ENCODE measurements at regions not wholly inside any gene's neighbourhood (a gene's known extent, or its start where the extent isn't known, plus 50 kb on each side); places are given as distances from the start of the nearest gene placed in this dataset.

GRCh38 chr20:21900431-21900830 lies 195.0 kb downstream of the PAX1 start:
- H3K27me3 ChIP-seq (ENCODE audit: low read depth), result no peaks in the 10 kb centered on the region
- no peaks in the 10 kb centered on the region for H3K4me1 ChIP-seq
- no peak overlapping the region for H3K4me3 ChIP-seq
- no peaks in the 10 kb centered on the region for H3K9me3 ChIP-seq
- in situ Hi-C loops (cut with MboI; ENCODE audit: low sequenced_read_pairs), result no loop called here
- DNase-seq (ENCODE audit: low spot score in 2 of 2), result no peak
- H3K36me3 ChIP-seq (replicated peaks), result no peaks in the 10 kb centered on the region

GRCh38 chr20:21874921-21875320 lies 169.5 kb downstream of the PAX1 start:
- Histone ChIP-seq H3K4me3 (no peak overlapping the region), H3K9me3 (no peaks in the 10 kb centered on the region), H3K27me3 (ENCODE audit: low read depth) (no peaks in the 10 kb centered on the region), H3K36me3 (replicated peaks) (no peaks in the 10 kb centered on the region), H3K4me1 (no peaks in the 10 kb centered on the region)
- DNase-seq (ENCODE audit: low spot score in 2 of 2), result no peak
- in situ Hi-C loops (cut with MboI; ENCODE audit: low sequenced_read_pairs), result no loop called here

- H3K4me3 ChIP-seq, result no peak overlapping the region
- H3K36me3 ChIP-seq (replicated peaks), result no peaks in the 10 kb centered on the region
- in situ Hi-C loops (cut with MboI; ENCODE audit: low sequenced_read_pairs), result no loop called here
Measured at GRCh38 chr20:21874127-21874526, 168.7 kb downstream of the PAX1 start.

GRCh38 chr20:21873291-21873690 lies 167.8 kb downstream of the PAX1 start:
- no peak overlapping the region for H3K4me3 ChIP-seq

More at GRCh38 chr20:21874127-21874526, 168.7 kb downstream of the PAX1 start:
- H3K27me3 ChIP-seq (ENCODE audit: low read depth), result no peaks in the 10 kb centered on the region
- H3K4me1 ChIP-seq, result no peaks in the 10 kb centered on the region
- no peaks in the 10 kb centered on the region for H3K9me3 ChIP-seq
- DNase-seq (ENCODE audit: low spot score in 2 of 2), result no peak

GRCh38 chr20:21867811-21868210 lies 162.3 kb downstream of the PAX1 start:
- in situ Hi-C loops (cut with MboI; ENCODE audit: low sequenced_read_pairs), result no loop called here

More at GRCh38 chr20:21873291-21873690, 167.8 kb downstream of the PAX1 start:
- no peaks in the 10 kb centered on the region for H3K36me3 ChIP-seq (replicated peaks)
- in situ Hi-C loops (cut with MboI; ENCODE audit: low sequenced_read_pairs), result no loop called here
- DNase-seq (ENCODE audit: low spot score in 2 of 2), result no peak
- no peaks in the 10 kb centered on the region for H3K9me3 ChIP-seq
- H3K4me1 ChIP-seq, result no peaks in the 10 kb centered on the region
- H3K27me3 ChIP-seq (ENCODE audit: low read depth), result no peaks in the 10 kb centered on the region

GRCh38 chr20:21867353-21867752 lies 161.9 kb downstream of the PAX1 start:
- Histone ChIP-seq H3K4me3 (no peak overlapping the region), H3K9me3 (no peaks in the 10 kb centered on the region)
- in situ Hi-C loops (cut with MboI; ENCODE audit: low sequenced_read_pairs), result no loop called here

More at GRCh38 chr20:21867811-21868210, 162.3 kb downstream of the PAX1 start:
- Histone ChIP-seq H3K27me3 (ENCODE audit: low read depth) (no peaks in the 10 kb centered on the region), H3K4me1 (no peaks in the 10 kb centered on the region), H3K36me3 (replicated peaks) (no peaks in the 10 kb centered on the region), H3K4me3 (no peak overlapping the region), H3K9me3 (no peaks in the 10 kb centered on the region)
- DNase-seq (ENCODE audit: low spot score in 2 of 2), result no peak

GRCh38 chr20:21862956-21863355 lies 157.5 kb downstream of the PAX1 start:
- H3K36me3 ChIP-seq (replicated peaks), result no peaks in the 10 kb centered on the region
- no peaks in the 10 kb centered on the region for H3K9me3 ChIP-seq
- no peak for DNase-seq (ENCODE audit: low spot score in 2 of 2)
- in situ Hi-C loops (cut with MboI; ENCODE audit: low sequenced_read_pairs), result no loop called here
- H3K4me1 ChIP-seq, result no peaks in the 10 kb centered on the region
- no peaks in the 10 kb centered on the region for H3K27me3 ChIP-seq (ENCODE audit: low read depth)
- H3K4me3 ChIP-seq, result no peak overlapping the region

More at GRCh38 chr20:21867353-21867752, 161.9 kb downstream of the PAX1 start:
- no peak for DNase-seq (ENCODE audit: low spot score in 2 of 2)
- no peaks in the 10 kb centered on the region for H3K4me1 ChIP-seq
- no peaks in the 10 kb centered on the region for H3K36me3 ChIP-seq (replicated peaks)
- H3K27me3 ChIP-seq (ENCODE audit: low read depth), result no peaks in the 10 kb centered on the region

- in situ Hi-C loops (cut with MboI; ENCODE audit: low sequenced_read_pairs), result no loop called here
- H3K9me3 ChIP-seq, result no peaks in the 10 kb centered on the region
- no peak overlapping the region for H3K4me3 ChIP-seq
- no peaks in the 10 kb centered on the region for H3K27me3 ChIP-seq (ENCODE audit: low read depth)
- DNase-seq (ENCODE audit: low spot score in 2 of 2), result no peak
- no peaks in the 10 kb centered on the region for H3K36me3 ChIP-seq (replicated peaks)
- H3K4me1 ChIP-seq, result no peaks in the 10 kb centered on the region
Measured at GRCh38 chr20:21862259-21862946, 156.9 kb downstream of the PAX1 start.

- DNase-seq (ENCODE audit: low spot score in 2 of 2), result no peak
- H3K27me3 ChIP-seq (ENCODE audit: low read depth), result no peaks in the 10 kb centered on the region
- H3K4me3 ChIP-seq, result no peak overlapping the region
- in situ Hi-C loops (cut with MboI; ENCODE audit: low sequenced_read_pairs), result no loop called here
- no peaks in the 10 kb centered on the region for H3K4me1 ChIP-seq
- no peaks in the 10 kb centered on the region for H3K9me3 ChIP-seq
- no peaks in the 10 kb centered on the region for H3K36me3 ChIP-seq (replicated peaks)
Measured at GRCh38 chr20:21840991-21841390, 135.5 kb downstream of the PAX1 start.

- H3K27me3 ChIP-seq (ENCODE audit: low read depth), result no peaks in the 10 kb centered on the region
- in situ Hi-C loops (cut with MboI; ENCODE audit: low sequenced_read_pairs), result no loop called here
Measured at GRCh38 chr20:21839982-21840381, 134.5 kb downstream of the PAX1 start.

GRCh38 chr20:21836346-21836745 lies 130.9 kb downstream of the PAX1 start:
- no peak for DNase-seq (ENCODE audit: low spot score in 2 of 2)
- H3K4me3 ChIP-seq, result no peak overlapping the region
- no peaks in the 10 kb centered on the region for H3K36me3 ChIP-seq (replicated peaks)
- H3K27me3 ChIP-seq (ENCODE audit: low read depth), result no peaks in the 10 kb centered on the region
- no peaks in the 10 kb centered on the region for H3K4me1 ChIP-seq
- no peaks in the 10 kb centered on the region for H3K9me3 ChIP-seq
- in situ Hi-C loops (cut with MboI; ENCODE audit: low sequenced_read_pairs), result no loop called here

More at GRCh38 chr20:21839982-21840381, 134.5 kb downstream of the PAX1 start:
- no peak overlapping the region for H3K4me3 ChIP-seq
- DNase-seq (ENCODE audit: low spot score in 2 of 2), result no peak
- H3K9me3 ChIP-seq, result no peaks in the 10 kb centered on the region
- no peaks in the 10 kb centered on the region for H3K36me3 ChIP-seq (replicated peaks)
- no peaks in the 10 kb centered on the region for H3K4me1 ChIP-seq

- H3K9me3 ChIP-seq, result no peaks in the 10 kb centered on the region
- no peaks in the 10 kb centered on the region for H3K36me3 ChIP-seq (replicated peaks)
- no peaks in the 10 kb centered on the region for H3K4me1 ChIP-seq
- H3K4me3 ChIP-seq, result no peak overlapping the region
- no peak for DNase-seq (ENCODE audit: low spot score in 2 of 2)
- in situ Hi-C loops (cut with MboI; ENCODE audit: low sequenced_read_pairs), result no loop called here
- no peaks in the 10 kb centered on the region for H3K27me3 ChIP-seq (ENCODE audit: low read depth)
Measured at GRCh38 chr20:21835042-21835441, 129.6 kb downstream of the PAX1 start.

GRCh38 chr20:21832442-21833385 lies 127.2 kb downstream of the PAX1 start:
- in situ Hi-C loops (cut with MboI; ENCODE audit: low sequenced_read_pairs), result no loop called here

GRCh38 chr20:21826976-21827375 lies 121.5 kb downstream of the PAX1 start:
- H3K4me1 ChIP-seq, result no peaks in the 10 kb centered on the region
- in situ Hi-C loops (cut with MboI; ENCODE audit: low sequenced_read_pairs), result no loop called here
- no peak for DNase-seq (ENCODE audit: low spot score in 2 of 2)
- H3K27me3 ChIP-seq (ENCODE audit: low read depth), result no peaks in the 10 kb centered on the region
- no peak overlapping the region for H3K4me3 ChIP-seq
- H3K9me3 ChIP-seq, result no peaks in the 10 kb centered on the region
- no peaks in the 10 kb centered on the region for H3K36me3 ChIP-seq (replicated peaks)

More at GRCh38 chr20:21832442-21833385, 127.2 kb downstream of the PAX1 start:
- Histone ChIP-seq H3K9me3 (no peaks in the 10 kb centered on the region), H3K4me3 (no peak overlapping the region), H3K36me3 (replicated peaks) (no peaks in the 10 kb centered on the region), H3K4me1 (no peaks in the 10 kb centered on the region), H3K27me3 (ENCODE audit: low read depth) (no peaks in the 10 kb centered on the region)
- no peak for DNase-seq (ENCODE audit: low spot score in 2 of 2)
